GM21528 (cell line): ENCODE measurements at regions not wholly inside any gene's neighbourhood (a gene's known extent, or its start where the extent isn't known, plus 50 kb on each side); places are given as distances from the start of the nearest gene placed in this dataset.
"Not testable (repeated sequence)": the region's sequence is repeated elsewhere in the genome, so short reads cannot be mapped to it uniquely, and the experiment has no call there.

Experiments
- ATAC-seq: cut with Tn5 transposase; IDR thresholded peaks from one replicate; pipeline ENCODE4 v1.9.1; 2021; ENCODE audit warnings: mild to moderate bottlenecking, moderate library complexity; ENCODE audit not compliant: unreplicated experiment, low FRiP score

GRCh38 chr3:170670504-170670903 lies 84.6 kb upstream of the SLC7A14 start:
- no peak for ATAC-seq

GRCh38 chr3:170662986-170663385 lies 77.1 kb upstream of the SLC7A14 start:
- not testable (repeated sequence) for ATAC-seq

- ATAC-seq, result no peak
Observed at GRCh38 chr3:170660139-170660538, 74.3 kb upstream of the SLC7A14 start.

- ATAC-seq, result no peak
Observed at GRCh38 chr3:170657312-170657711, 71.4 kb upstream of the SLC7A14 start.

- no peak for ATAC-seq
Observed at GRCh38 chr3:170656284-170656683, 70.4 kb upstream of the SLC7A14 start.

GRCh38 chr3:170653801-170654200 lies 67.9 kb upstream of the SLC7A14 start:
- ATAC-seq, result no peak

GRCh38 chr3:170651260-170651845 lies 65.5 kb upstream of the SLC7A14 start:
- ATAC-seq, result no peak

- not testable (repeated sequence) for ATAC-seq
Observed at GRCh38 chr3:170650557-170650956, 64.7 kb upstream of the SLC7A14 start.

- no peak for ATAC-seq
Observed at GRCh38 chr3:170644711-170645110, 58.8 kb upstream of the SLC7A14 start.

- ATAC-seq, result no peak
Observed at GRCh38 chr3:170643831-170644230, 58.0 kb upstream of the SLC7A14 start.

- ATAC-seq, result no peak
Observed at GRCh38 chr3:170642882-170643601, 57.2 kb upstream of the SLC7A14 start.

- ATAC-seq, result no peak
Observed at GRCh38 chr3:170641510-170642236, 55.8 kb upstream of the SLC7A14 start.

GRCh38 chr3:170640737-170641171 lies 54.9 kb upstream of the SLC7A14 start:
- ATAC-seq, result no peak

- no peak for ATAC-seq
Observed at GRCh38 chr3:170638988-170639387, 53.1 kb upstream of the SLC7A14 start.

GRCh38 chr3:170637306-170637705 lies 51.4 kb upstream of the SLC7A14 start:
- no peak for ATAC-seq

GRCh38 chr3:170636400-170636973 lies 50.6 kb upstream of the SLC7A14 start:
- no peak for ATAC-seq
